ENCODE measurements at regions not wholly inside any gene's neighbourhood (a gene's known extent, or its start where the extent isn't known, plus 50 kb on each side); places are given as distances from the start of the nearest gene placed in this dataset.
"Not testable (repeated sequence)": the region's sequence is repeated elsewhere in the genome, so short reads cannot be mapped to it uniquely, and the experiment has no call there.

- DNase-seq (ENCODE audit: low read depth in 4 of 4, low spot score in 3 of 4), result not testable (repeated sequence)
Observed at GRCh38 chr3:198146559-198147164, 186.6 kb downstream of the LMLN start.

- not testable (repeated sequence) for DNase-seq (ENCODE audit: low read depth in 4 of 4, low spot score in 3 of 4)
Observed at GRCh38 chr3:198147213-198147612, 187.2 kb downstream of the LMLN start.

- DNase-seq (ENCODE audit: low read depth in 4 of 4, low spot score in 3 of 4), result not testable (repeated sequence)
Observed at GRCh38 chr3:198147993-198148392, 188.0 kb downstream of the LMLN start.

GRCh38 chr3:198149904-198150303, 189.9 kb downstream of the LMLN start:
- DNase-seq (ENCODE audit: low read depth in 4 of 4, low spot score in 3 of 4), result not testable (repeated sequence)

- DNase-seq (ENCODE audit: low read depth in 4 of 4, low spot score in 3 of 4), result not testable (repeated sequence)
Observed at GRCh38 chr3:198151867-198152266, 191.8 kb downstream of the LMLN start.

GRCh38 chr3:198155771-198156170, 195.8 kb downstream of the LMLN start:
- DNase-seq (ENCODE audit: low read depth in 4 of 4, low spot score in 3 of 4), result not testable (repeated sequence)

- DNase-seq (ENCODE audit: low read depth in 4 of 4, low spot score in 3 of 4), result not testable (repeated sequence)
Observed at GRCh38 chr3:198157231-198157868, 197.3 kb downstream of the LMLN start.

- not testable (repeated sequence) for DNase-seq (ENCODE audit: low read depth in 4 of 4, low spot score in 3 of 4)
Observed at GRCh38 chr3:198158007-198158406, 198.0 kb downstream of the LMLN start.

- peak in 1 of 4 donors; percentile 7 for DNase-seq (ENCODE audit: low read depth in 4 of 4, low spot score in 3 of 4)
Observed at GRCh38 chr3:198167339-198168039, 207.5 kb downstream of the LMLN start.

- not testable (repeated sequence) for DNase-seq (ENCODE audit: low read depth in 4 of 4, low spot score in 3 of 4)
Observed at GRCh38 chr3:198170781-198171180, 210.8 kb downstream of the LMLN start.

- not testable (repeated sequence) for DNase-seq (ENCODE audit: low read depth in 4 of 4, low spot score in 3 of 4)
Observed at GRCh38 chr3:198173080-198173479, 213.1 kb downstream of the LMLN start.

GRCh38 chr3:198173929-198174574, 214.0 kb downstream of the LMLN start:
- not testable (repeated sequence) for DNase-seq (ENCODE audit: low read depth in 4 of 4, low spot score in 3 of 4)

Data from right renal pelvis (tissue), 4 donors.